ENCODE measurements at regions not wholly inside any gene's neighbourhood (a gene's known extent, or its start where the extent isn't known, plus 50 kb on each side); places are given as distances from the start of the nearest gene placed in this dataset.

DNA sequence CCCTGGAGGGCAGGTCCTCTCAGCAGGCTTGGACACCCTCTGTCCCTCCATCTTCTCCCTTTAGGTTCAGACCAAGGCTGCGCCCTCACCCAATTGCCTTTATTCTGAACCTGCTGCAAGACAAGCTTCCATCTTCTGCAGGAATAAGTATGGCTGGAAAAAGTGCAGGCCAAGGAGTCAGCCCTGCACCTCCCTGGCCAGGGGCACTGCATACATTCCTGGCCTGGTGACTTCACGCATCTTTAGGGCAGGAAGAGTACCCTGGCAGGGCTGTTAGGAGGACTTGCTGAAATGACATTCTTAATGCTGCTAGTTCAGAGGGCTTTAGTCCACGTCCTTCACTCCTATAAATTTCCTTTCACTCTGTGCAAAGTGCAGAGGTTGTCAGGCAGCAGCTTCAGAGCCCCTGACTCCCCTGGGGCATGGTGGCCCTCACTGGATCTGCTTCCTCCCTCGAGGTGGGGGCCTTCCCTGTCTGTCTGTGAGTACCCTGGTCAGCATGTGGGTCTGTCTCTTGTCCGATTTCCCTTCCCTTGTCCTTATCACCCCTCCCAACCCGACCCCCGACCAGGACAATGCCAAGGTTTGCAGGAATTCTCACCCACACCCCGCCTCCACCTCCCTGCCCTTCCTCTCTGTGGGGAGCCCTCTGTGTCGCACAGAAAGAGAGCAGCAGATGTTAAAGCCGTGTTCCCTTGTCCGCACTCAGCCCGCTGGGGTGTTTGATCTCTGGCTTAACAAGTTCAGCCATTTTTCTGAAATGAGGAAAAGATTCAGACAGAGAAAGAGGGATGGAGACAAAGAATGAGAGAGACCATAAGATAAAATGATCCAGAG is 124.5 kb upstream of the SYT13 start:
- TF ChIP-seq YY1 (IDR thresholded peaks at IDR 0.05; ENCODE audit: insufficient read depth, insufficient read length) (no peak), ZNF274 (IDR thresholded peaks at IDR 0.05; ENCODE audit: low read depth, low read length) (no peak), SUZ12 (IDR thresholded peaks at IDR 0.05; ENCODE audit: extremely low read depth, insufficient read depth, insufficient read length) (no peak)

Data from NT2/D1 (cell line).